ENCODE measurements at regions not wholly inside any gene's neighbourhood (a gene's known extent, or its start where the extent isn't known, plus 50 kb on each side); places are given as distances from the start of the nearest gene placed in this dataset.
"Not testable (repeated sequence)": the region's sequence is repeated elsewhere in the genome, so short reads cannot be mapped to it uniquely, and the experiment has no call there.

DNA sequence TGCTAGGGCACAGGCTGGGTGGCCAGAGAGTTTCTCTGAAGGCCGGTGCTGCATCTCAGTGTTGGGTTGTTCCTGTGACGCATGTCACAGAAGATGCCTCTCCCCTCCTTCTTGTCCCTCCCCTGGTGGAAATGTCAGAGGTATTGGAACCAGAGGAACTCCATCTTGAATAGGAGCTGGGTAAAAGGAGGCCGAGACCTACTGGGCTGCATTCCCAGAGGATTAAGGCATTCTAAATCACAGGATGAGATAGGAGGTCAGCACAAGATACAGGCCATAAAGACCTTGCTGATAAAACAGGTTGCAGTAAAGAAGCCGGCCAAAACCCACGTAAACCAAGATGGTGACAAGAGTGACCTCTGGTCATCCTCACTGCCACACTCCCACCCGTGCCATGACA lies 50.3 kb upstream of the AGAP1 start:
- DNase-seq (ENCODE audit: low read depth in 2 of 2, low spot score in 1 of 2), result not testable (repeated sequence)
